ENCODE measurements at regions not wholly inside any gene's neighbourhood (a gene's known extent, or its start where the extent isn't known, plus 50 kb on each side); places are given as distances from the start of the nearest gene placed in this dataset.

DNA sequence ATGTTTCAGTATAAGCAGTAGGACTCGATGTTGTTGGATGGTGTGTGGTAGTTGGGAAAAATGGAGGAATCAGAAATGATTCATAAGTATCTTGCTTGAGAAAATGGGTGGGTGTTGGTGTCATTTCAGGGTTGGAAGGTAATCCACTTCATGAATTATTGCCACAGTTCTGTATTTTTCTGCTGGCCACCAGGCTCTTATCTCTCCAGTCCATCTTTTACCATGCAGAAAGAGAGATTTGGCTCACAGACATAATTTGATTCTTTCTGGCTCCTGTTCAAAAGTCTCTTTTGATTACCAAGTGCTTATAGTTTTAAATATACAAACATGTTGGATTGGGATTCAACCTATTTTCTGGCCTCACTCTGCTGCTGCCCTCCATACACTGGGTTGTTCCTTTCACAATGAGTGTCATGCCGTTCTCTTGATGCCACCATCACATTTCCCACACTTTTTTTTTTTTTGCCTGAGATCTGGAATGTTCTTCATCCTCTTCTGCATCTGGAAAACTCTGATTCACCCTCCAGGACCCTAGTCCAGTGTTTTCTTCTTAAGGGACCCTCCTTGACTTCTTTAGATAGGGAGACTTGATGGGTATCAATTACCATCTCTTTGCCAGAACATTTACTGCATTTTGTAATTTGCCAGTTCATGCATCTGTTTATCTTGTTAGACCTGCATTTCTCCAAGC is 69.4 kb upstream of the GAP43 start:
- DNase-seq: no peak
- intact Hi-C loops (cut with DNase I; ENCODE audit: low total_unique reads): no loop called here
- Histone ChIP-seq H3K27ac (no peak overlapping the region), H3K4me3 (no peak overlapping the region), H3K27me3 (no peaks in the 10 kb centered on the region), H3K36me3 (ENCODE audit: low read depth, missing control alignments) (no peaks in the 10 kb centered on the region), H3K9me3 (no peaks in the 10 kb centered on the region), H3K4me1 (no peaks in the 10 kb centered on the region)
- TF ChIP-seq CTCF (IDR thresholded peaks at IDR 0.05) (no peak), POLR2A (IDR thresholded peaks at IDR 0.05) (no peak)
- WGBS, 2 donors: 93 to 95% methylated on average over 2 of the region's 2 CpGs

- no peak for DNase-seq
- Histone ChIP-seq H3K27ac (no peak overlapping the region), H3K4me1 (no peaks in the 10 kb centered on the region), H3K4me3 (no peak overlapping the region), H3K27me3 (no peaks in the 10 kb centered on the region), H3K36me3 (ENCODE audit: low read depth, missing control alignments) (no peaks in the 10 kb centered on the region), H3K9me3 (no peaks in the 10 kb centered on the region)
- intact Hi-C loops (cut with DNase I; ENCODE audit: low total_unique reads): no loop called here
- TF ChIP-seq CTCF (IDR thresholded peaks at IDR 0.05): no peak
- TF ChIP-seq POLR2A (IDR thresholded peaks at IDR 0.05): no peak
Measured at GRCh38 chr3:115554487-115554807, 68.9 kb upstream of the GAP43 start.

DNA sequence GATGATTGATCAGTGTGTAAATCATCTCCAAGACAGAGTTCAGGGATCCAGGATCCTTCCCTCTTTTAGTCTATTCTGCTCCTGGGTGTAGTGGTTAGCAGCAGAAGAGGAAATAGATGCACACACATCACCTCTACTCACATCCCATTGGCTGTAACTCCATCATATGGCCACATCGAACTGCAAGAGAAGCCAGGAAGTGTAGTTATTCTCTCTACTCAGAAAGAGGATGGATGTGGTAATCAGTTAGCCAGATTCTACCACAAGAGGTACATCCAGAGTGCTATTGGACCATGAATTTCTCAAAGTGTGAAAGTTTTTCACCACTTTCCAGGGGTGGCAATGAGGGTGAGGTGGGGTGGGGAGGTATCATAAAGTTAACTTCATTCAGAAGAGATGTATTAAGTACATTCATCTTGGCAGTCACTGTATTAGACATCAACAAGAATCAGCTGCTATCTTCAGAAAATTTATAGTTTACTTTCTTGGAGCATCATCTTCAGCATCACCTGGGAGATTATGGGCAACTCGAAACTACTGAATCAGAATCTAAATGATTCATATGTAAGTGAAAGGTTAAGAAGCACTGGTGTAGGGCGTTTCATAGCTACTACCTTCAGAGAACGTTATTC is 60.6 kb upstream of the GAP43 start:
- no peak for DNase-seq
- H3K4me3 ChIP-seq: no peak overlapping the region
- intact Hi-C loops (cut with DNase I; ENCODE audit: low total_unique reads): no loop called here
- H3K27ac ChIP-seq: no peak overlapping the region
- 85 to 90% methylated on average over 4 of the region's 4 CpGs for WGBS, 2 donors
- no peaks in the 10 kb centered on the region for H3K27me3 ChIP-seq
- H3K36me3 ChIP-seq (ENCODE audit: low read depth, missing control alignments): no peaks in the 10 kb centered on the region
- H3K4me1 ChIP-seq: no peaks in the 10 kb centered on the region
- no peaks in the 10 kb centered on the region for H3K9me3 ChIP-seq
- TF ChIP-seq POLR2A (IDR thresholded peaks at IDR 0.05) (no peak), CTCF (IDR thresholded peaks at IDR 0.05) (no peak)

- Histone ChIP-seq H3K27ac (no peak overlapping the region), H3K9me3 (no peaks in the 10 kb centered on the region), H3K27me3 (no peaks in the 10 kb centered on the region), H3K4me3 (no peak overlapping the region), H3K4me1 (no peaks in the 10 kb centered on the region), H3K36me3 (ENCODE audit: low read depth, missing control alignments) (no peaks in the 10 kb centered on the region)
- 89 to 96% methylated on average over 1 of the region's 1 CpG for WGBS, 2 donors
- TF ChIP-seq CTCF (IDR thresholded peaks at IDR 0.05): no peak
- TF ChIP-seq POLR2A (IDR thresholded peaks at IDR 0.05): no peak
- no peak for DNase-seq
- intact Hi-C loops (cut with DNase I; ENCODE audit: low total_unique reads): no loop called here
Measured at GRCh38 chr3:115563984-115564383, 59.3 kb upstream of the GAP43 start.

- no peak for DNase-seq
- Histone ChIP-seq H3K27me3 (no peaks in the 10 kb centered on the region), H3K4me3 (no peak overlapping the region), H3K36me3 (ENCODE audit: low read depth, missing control alignments) (no peaks in the 10 kb centered on the region), H3K27ac (no peak overlapping the region), H3K4me1 (no peaks in the 10 kb centered on the region), H3K9me3 (no peaks in the 10 kb centered on the region)
- TF ChIP-seq POLR2A (IDR thresholded peaks at IDR 0.05) (no peak), CTCF (IDR thresholded peaks at IDR 0.05) (no peak)
- WGBS, 2 donors: 93 to 94% methylated on average over 1 of the region's 1 CpG
- intact Hi-C loops (cut with DNase I; ENCODE audit: low total_unique reads): no loop called here
Measured at GRCh38 chr3:115571413-115571812, 51.9 kb upstream of the GAP43 start.
